Activated CD8-positive, alpha-beta memory T cell treated with anti-CD3 and anti-CD28 coated beads, Interleukin-2, amount 50 U/mL, for 1 hour (primary cell): ENCODE measurements at regions not wholly inside any gene's neighbourhood (a gene's known extent, or its start where the extent isn't known, plus 50 kb on each side); places are given as distances from the start of the nearest gene placed in this dataset.
"Not testable (repeated sequence)": the region's sequence is repeated elsewhere in the genome, so short reads cannot be mapped to it uniquely, and the experiment has no call there.

Experiments used
- DNase-seq: peaks from one replicate; pipeline ENCODE4 v3.0.0-alpha.2; 2020; ENCODE audit errors: extremely low read depth

- DNase-seq, result no peak
These were observed 379.8 kb upstream of the FANCL start for GRCh38 chr2:58620896-58621295.

- DNase-seq, result no peak
These were observed 379.0 kb upstream of the FANCL start for GRCh38 chr2:58620093-58620492.

- DNase-seq, result no peak
These were observed 375.8 kb upstream of the FANCL start for GRCh38 chr2:58616961-58617360.

- DNase-seq, result no peak
These were observed 373.1 kb upstream of the FANCL start for GRCh38 chr2:58614219-58614618.

GRCh38 chr2:58612973-58613372 is 371.8 kb upstream of the FANCL start:
- no peak for DNase-seq

- DNase-seq, result no peak
These were observed 368.2 kb upstream of the FANCL start for GRCh38 chr2:58609326-58609725.

GRCh38 chr2:58608146-58608545 is 367.0 kb upstream of the FANCL start:
- DNase-seq, result no peak

- DNase-seq, result no peak
These were observed 366.3 kb upstream of the FANCL start for GRCh38 chr2:58607448-58607847.

GRCh38 chr2:58606799-58607198 is 365.7 kb upstream of the FANCL start:
- no peak for DNase-seq

- DNase-seq, result no peak
These were observed 363.0 kb upstream of the FANCL start for GRCh38 chr2:58604096-58604495.

- no peak for DNase-seq
These were observed 359.9 kb upstream of the FANCL start for GRCh38 chr2:58601017-58601416.

- DNase-seq, result no peak
These were observed 357.0 kb upstream of the FANCL start for GRCh38 chr2:58598171-58598570.

GRCh38 chr2:58595714-58596113 is 354.6 kb upstream of the FANCL start:
- no peak for DNase-seq

GRCh38 chr2:58594762-58595161 is 353.6 kb upstream of the FANCL start:
- no peak for DNase-seq

GRCh38 chr2:58594175-58594574 is 353.1 kb upstream of the FANCL start:
- DNase-seq, result no peak

GRCh38 chr2:58586178-58586577 is 345.1 kb upstream of the FANCL start:
- not testable (repeated sequence) for DNase-seq

- no peak for DNase-seq
These were observed 344.1 kb upstream of the FANCL start for GRCh38 chr2:58585233-58585632.

- no peak for DNase-seq
These were observed 343.5 kb upstream of the FANCL start for GRCh38 chr2:58584606-58585118.

- no peak for DNase-seq
These were observed 337.2 kb upstream of the FANCL start for GRCh38 chr2:58578276-58578675.

- DNase-seq, result no peak
These were observed 333.7 kb upstream of the FANCL start for GRCh38 chr2:58574873-58575272.

GRCh38 chr2:58572731-58573130 is 331.6 kb upstream of the FANCL start:
- DNase-seq, result no peak

GRCh38 chr2:58571181-58571852 is 330.2 kb upstream of the FANCL start:
- no peak for DNase-seq

GRCh38 chr2:58569475-58570185 is 328.5 kb upstream of the FANCL start:
- DNase-seq, result no peak
